Stomach (tissue), 4 donors: ENCODE measurements at regions not wholly inside any gene's neighbourhood (a gene's known extent, or its start where the extent isn't known, plus 50 kb on each side); places are given as distances from the start of the nearest gene placed in this dataset.

Source experiments
- CTCF ChIP-seq, 7 experiments: fragments of 450-650 bp in 4 of 7; fragments of 200-600 bp in 3 of 7; sonication (generic) in 3 of 7; IDR thresholded peaks; one replicate each; pipeline ENCODE4 v1.5.1; 2016 to 2019; ENCODE audit warnings: antibody characterized with exemption in 7 of 7, control low read depth in 2 of 7, mild to moderate bottlenecking in 1 of 7
- EP300 ChIP-seq: sonication (generic); formaldehyde crosslinking; IDR thresholded peaks from one replicate; pipeline ENCODE4 v1.6.1; 2017; ENCODE audit warnings: antibody characterized with exemption

GRCh38 chr6:48994811-48995210, 468.2 kb downstream of the MMUT start:
- TF ChIP-seq CTCF (IDR thresholded peaks at IDR 0.05), result no peak
- TF ChIP-seq EP300, result no peak
